ENCODE measurements at regions not wholly inside any gene's neighbourhood (a gene's known extent, or its start where the extent isn't known, plus 50 kb on each side); places are given as distances from the start of the nearest gene placed in this dataset.

GRCh38 chr12:25001311-25001710, 52.4 kb upstream of the BCAT1 start:
- DNase-seq: no peak
- WGBS, 4 donors: 59 to 69% (median 65%) methylated on average over 2 of the region's 2 CpGs
- intact Hi-C loops (cut with DNase I): no loop called here
- Histone ChIP-seq H3K27ac (no peak overlapping the region), H3K4me1 (replicated peaks in 1 of 2) (peaks cover 0 to 10% of the 10 kb centered on the region in 2 donors), H3K36me3 (replicated peaks in 1 of 2) (no peaks in the 10 kb centered on the region), H3K4me3 (no peak overlapping the region), H3K9me3 (replicated peaks in 1 of 3) (no peaks in the 10 kb centered on the region), H3K27me3 (no peaks in the 10 kb centered on the region)
- TF ChIP-seq POLR2A (IDR thresholded peaks at IDR 0.05): no peak
- TF ChIP-seq CTCF (IDR thresholded peaks at IDR 0.05): no peak
